Endothelial cell (in vitro differentiated cells): ENCODE measurements at regions not wholly inside any gene's neighbourhood (a gene's known extent, or its start where the extent isn't known, plus 50 kb on each side); places are given as distances from the start of the nearest gene placed in this dataset.
A peak's percentile ranks its signal among the peaks of the same experiment; 100 is the strongest.

Experiments
- DNase-seq: peaks from one replicate; pipeline ENCODE4 v3.0.0; 2021; ENCODE audit warnings: low spot score
- H3K27ac Mint-ChIP-seq: one replicate; pipeline ENCODE4 v1.8.0; 2021; ENCODE audit warnings: mixed read lengths, inconsistent platforms; ENCODE audit not compliant: unreplicated experiment
- H3K27me3 Mint-ChIP-seq: one replicate; pipeline ENCODE4 v1.8.0; 2021; ENCODE audit warnings: mild to moderate bottlenecking, moderate library complexity, mixed read lengths, inconsistent platforms; ENCODE audit not compliant: unreplicated experiment
- H3K36me3 Mint-ChIP-seq: one replicate; pipeline ENCODE4 v1.8.0; 2021; ENCODE audit warnings: mild to moderate bottlenecking, low read depth, mixed read lengths, inconsistent platforms; ENCODE audit not compliant: unreplicated experiment
- H3K4me1 Mint-ChIP-seq: one replicate; pipeline ENCODE4 v1.8.0; 2021; ENCODE audit warnings: mild to moderate bottlenecking, mixed read lengths, inconsistent platforms; ENCODE audit not compliant: unreplicated experiment
- H3K4me3 Mint-ChIP-seq: one replicate; pipeline ENCODE4 v1.8.0; 2021; ENCODE audit warnings: mild to moderate bottlenecking, mixed read lengths, inconsistent platforms; ENCODE audit not compliant: unreplicated experiment
- H3K9me3 Mint-ChIP-seq: one replicate; pipeline ENCODE4 v1.8.0; 2021; ENCODE audit warnings: mixed read lengths, inconsistent platforms; ENCODE audit not compliant: unreplicated experiment
- TF ChIP-seq, protein P1 (sequence below): fragments of 200-600 bp; sonication (generic); IDR thresholded peaks from one replicate; pipeline ENCODE4 v1.5.0; 2021; ENCODE audit warnings: antibody characterized with exemption; ENCODE audit not compliant: unreplicated experiment

DNA sequence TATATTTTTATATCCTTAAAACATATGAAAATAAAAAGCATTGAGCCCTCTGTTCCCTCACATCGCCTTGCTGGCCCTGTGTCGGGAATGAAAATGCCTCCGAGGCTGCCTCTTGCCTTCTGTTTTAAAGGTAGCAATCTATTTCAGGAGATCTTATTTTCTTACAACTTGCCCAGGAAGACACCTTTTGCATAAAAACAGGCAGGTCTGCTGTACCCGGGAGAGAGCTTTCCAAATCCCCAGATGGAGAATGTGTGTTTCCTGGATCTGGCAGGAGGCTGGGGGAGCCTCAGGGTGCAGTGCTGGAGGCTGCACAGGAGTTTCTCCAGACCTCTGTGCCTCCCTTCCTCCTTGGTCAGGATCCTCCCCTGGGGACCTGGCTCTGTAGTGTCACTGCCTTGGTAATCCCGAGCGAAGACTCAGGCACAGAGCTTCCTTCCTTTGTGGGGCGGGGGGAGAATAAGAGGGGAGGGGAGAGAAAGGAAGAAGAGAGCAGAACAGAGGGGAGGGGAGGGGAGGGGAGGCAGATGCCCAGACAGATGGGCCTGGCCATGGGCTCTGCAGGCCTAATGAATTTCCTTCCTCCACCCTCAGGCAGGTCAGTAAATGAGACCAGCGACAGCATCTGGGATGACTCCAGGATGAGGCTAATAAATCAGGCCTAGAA lies 104.0 kb upstream of the BOD1 start:
- Mint-ChIP-seq H3K4me1 (peaks cover 34% of the 10 kb centered on the region), H3K36me3 (no peaks in the 10 kb centered on the region), H3K9me3 (no peaks in the 10 kb centered on the region), H3K27me3 (peaks cover 2% of the 10 kb centered on the region), H3K27ac (no peak overlapping the region), H3K4me3 (no peak overlapping the region)
- TF ChIP-seq, protein P1, sequence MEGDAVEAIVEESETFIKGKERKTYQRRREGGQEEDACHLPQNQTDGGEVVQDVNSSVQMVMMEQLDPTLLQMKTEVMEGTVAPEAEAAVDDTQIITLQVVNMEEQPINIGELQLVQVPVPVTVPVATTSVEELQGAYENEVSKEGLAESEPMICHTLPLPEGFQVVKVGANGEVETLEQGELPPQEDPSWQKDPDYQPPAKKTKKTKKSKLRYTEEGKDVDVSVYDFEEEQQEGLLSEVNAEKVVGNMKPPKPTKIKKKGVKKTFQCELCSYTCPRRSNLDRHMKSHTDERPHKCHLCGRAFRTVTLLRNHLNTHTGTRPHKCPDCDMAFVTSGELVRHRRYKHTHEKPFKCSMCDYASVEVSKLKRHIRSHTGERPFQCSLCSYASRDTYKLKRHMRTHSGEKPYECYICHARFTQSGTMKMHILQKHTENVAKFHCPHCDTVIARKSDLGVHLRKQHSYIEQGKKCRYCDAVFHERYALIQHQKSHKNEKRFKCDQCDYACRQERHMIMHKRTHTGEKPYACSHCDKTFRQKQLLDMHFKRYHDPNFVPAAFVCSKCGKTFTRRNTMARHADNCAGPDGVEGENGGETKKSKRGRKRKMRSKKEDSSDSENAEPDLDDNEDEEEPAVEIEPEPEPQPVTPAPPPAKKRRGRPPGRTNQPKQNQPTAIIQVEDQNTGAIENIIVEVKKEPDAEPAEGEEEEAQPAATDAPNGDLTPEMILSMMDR = no peak
- no peak for DNase-seq

DNA sequence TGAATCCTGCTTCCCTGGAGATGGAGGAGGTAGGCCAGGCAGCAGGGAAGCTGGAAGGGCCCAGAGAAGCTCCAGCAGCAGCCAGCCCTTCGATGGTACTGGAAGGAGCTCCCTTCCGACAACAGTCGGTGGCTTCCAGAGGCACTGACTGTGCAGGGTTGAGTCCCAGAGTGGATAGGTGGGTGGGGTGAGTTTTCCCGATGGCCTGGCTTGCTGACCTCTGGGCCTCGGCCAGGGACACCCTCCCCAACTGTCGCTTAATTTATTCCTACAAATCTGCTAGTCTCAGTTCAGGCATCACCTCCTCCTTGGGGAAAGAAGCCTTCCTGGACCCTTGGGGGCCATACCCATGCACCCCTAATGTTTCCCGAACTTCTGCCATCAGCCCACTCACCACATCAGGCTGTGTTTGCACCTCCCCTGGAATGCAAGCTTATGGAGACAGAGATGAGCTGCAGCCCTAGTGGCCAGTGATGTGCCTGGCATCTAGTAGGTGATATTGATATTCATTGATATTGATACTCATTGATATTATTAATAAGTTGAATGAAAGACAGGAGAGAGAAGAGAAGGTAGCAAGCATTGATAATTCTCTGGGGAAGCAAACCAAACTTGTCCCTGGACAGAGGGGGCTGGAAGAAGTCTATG lies 104.6 kb upstream of the BOD1 start:
- Mint-ChIP-seq H3K4me3 (peak overlapping the region; percentile 1), H3K27ac (no peak overlapping the region), H3K9me3 (no peaks in the 10 kb centered on the region), H3K27me3 (peaks cover 2% of the 10 kb centered on the region), H3K36me3 (no peaks in the 10 kb centered on the region), H3K4me1 (peaks cover 34% of the 10 kb centered on the region)
- DNase-seq = no peak
- TF ChIP-seq, protein P1 = peak; percentile 17

DNA sequence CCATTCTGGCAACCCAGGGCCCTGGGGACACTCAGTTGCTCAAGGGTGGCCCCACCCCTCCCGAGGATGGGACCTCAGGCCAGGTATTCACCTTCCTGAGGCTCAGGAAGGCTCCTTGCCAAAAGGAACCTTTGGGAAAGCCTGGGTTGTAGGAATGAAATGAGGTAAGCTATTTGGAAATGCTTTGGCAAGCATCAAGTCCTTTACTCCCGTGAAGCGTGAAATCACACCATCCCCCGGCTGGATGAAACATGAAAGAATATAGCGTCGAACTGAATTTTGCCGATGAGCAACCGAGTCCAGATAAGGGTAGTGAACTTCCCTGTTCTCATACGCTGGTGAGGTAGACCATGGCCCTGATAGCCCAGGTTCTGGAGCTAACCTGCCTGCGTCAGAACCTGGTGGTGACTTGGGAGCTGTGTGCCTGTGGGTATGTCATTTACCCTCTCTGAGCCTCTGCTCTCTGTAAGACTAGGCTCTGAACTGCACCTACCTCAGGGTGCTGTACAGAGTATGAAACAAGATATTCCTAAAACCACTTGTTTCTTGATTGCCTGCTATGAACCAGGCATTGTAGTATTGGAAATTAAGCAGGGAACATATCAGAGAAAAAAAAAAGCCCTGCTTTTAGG lies 105.3 kb upstream of the BOD1 start:
- H3K27me3 Mint-ChIP-seq = peaks cover 2% of the 10 kb centered on the region
- no peak for DNase-seq
- H3K36me3 Mint-ChIP-seq = no peaks in the 10 kb centered on the region
- TF ChIP-seq, protein P1 = no peak
- H3K4me3 Mint-ChIP-seq = no peak overlapping the region
- H3K9me3 Mint-ChIP-seq = no peaks in the 10 kb centered on the region
- H3K4me1 Mint-ChIP-seq = peaks cover 34% of the 10 kb centered on the region
- no peak overlapping the region for H3K27ac Mint-ChIP-seq

DNA sequence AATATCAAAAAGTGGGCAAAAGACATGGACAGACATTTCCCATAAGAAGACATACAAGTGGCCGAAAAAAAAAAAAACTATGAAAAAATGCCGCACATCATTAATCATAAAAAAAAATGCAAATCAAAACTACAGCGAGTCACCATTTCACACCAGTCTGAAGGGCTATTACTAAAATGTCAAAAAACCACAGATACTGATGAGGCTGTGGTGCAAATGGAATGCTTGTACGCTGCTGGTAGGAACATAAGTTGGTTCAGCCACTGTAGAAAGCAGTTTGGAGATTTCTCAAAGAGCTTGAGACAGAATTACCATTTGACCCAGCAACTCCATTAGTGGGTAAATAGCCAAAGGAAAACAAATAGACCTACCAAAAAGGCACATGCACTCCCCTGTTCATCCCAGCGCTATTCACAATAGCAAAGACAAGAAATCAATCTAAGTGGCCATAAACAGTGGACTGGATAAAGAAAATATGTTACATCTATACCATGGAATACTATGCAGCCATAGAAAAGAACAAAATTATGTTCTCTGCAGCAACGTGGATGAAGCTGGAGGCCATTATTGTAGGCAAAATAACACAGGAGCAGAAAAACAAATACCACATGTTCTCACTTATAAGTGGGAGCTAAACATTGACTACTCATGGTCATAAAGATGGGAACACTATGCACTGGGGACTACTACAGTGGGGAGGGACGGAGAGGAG lies 110.6 kb upstream of the BOD1 start:
- TF ChIP-seq, protein P1 = no peak
- peaks cover 2% of the 10 kb centered on the region for H3K4me1 Mint-ChIP-seq

More for the DNA sequence above, 110.6 kb upstream of the BOD1 start:
- Mint-ChIP-seq H3K9me3 (no peaks in the 10 kb centered on the region), H3K27me3 (peaks cover 7% of the 10 kb centered on the region), H3K27ac (peak overlapping the region; percentile 25), H3K36me3 (no peaks in the 10 kb centered on the region), H3K4me3 (no peak overlapping the region)
- DNase-seq = no peak
